H1 (cell line): ENCODE measurements at regions not wholly inside any gene's neighbourhood (a gene's known extent, or its start where the extent isn't known, plus 50 kb on each side); places are given as distances from the start of the nearest gene placed in this dataset.

Experiments
- CTCF ChIA-PET: fragments of 300-600 bp; sonication (Branson Sonifier 250); formaldehyde crosslinking; loops from one replicate; lab custom pipeline; 2021; ENCODE audit not compliant: partially characterized antibody; lab: Charles Lee
- POLR2A ChIA-PET: fragments of 300-600 bp; sonication (Branson Sonifier 250); formaldehyde crosslinking; loops from one replicate; lab custom pipeline; 2021; ENCODE audit warnings: inconsistent platforms; ENCODE audit not compliant: partially characterized antibody; lab: Charles Lee
- DNase-seq, 2 experiments: peaks; one replicate each; pipeline versions ENCODE4 v3.0.0 to v3.0.0-alpha.2; 2010 to 2022; ENCODE audit warnings: low spot score in 2 of 2, low read depth in 1 of 2, mixed read lengths in 1 of 2
- FAIRE-seq: peaks from 2 replicates; lab custom pipeline; 2011; peaks lifted over from hg19 to GRCh38; lab: Jason Lieb, UNC
- H2AFZ ChIP-seq: 2 replicates; pipeline ENCODE4 v1.8.1; 2012; ENCODE audit warnings: low read length, inconsistent platforms
- H2AK5ac ChIP-seq: 2 replicates; pipeline ENCODE4 v1.6.1; 2013; ENCODE audit warnings: low read depth, low read length
- H2BK120ac ChIP-seq: replicated peaks from 2 replicates; pipeline ENCODE3; 2013; ENCODE audit warnings: low read depth, low read length, inconsistent platforms
- H2BK12ac ChIP-seq: 2 replicates; pipeline ENCODE4 v1.6.1; 2013; ENCODE audit warnings: low read depth, low read length
- H2BK15ac ChIP-seq: 2 replicates; pipeline ENCODE4 v1.6.1; 2013; ENCODE audit warnings: low read length
- H2BK20ac ChIP-seq: 2 replicates; pipeline ENCODE4 v1.6.1; 2013; ENCODE audit warnings: low read length
- H2BK5ac ChIP-seq: 2 replicates; pipeline ENCODE4 v1.6.1; 2013; ENCODE audit warnings: low read depth, low read length
- H3K14ac ChIP-seq: 2 replicates; pipeline ENCODE4 v1.6.1; 2013; ENCODE audit warnings: inconsistent platforms; ENCODE audit not compliant: insufficient read length
- H3K18ac ChIP-seq: 2 replicates; pipeline ENCODE4 v1.6.1; 2013; ENCODE audit warnings: low read length; ENCODE audit errors: extremely low read depth
- H3K23ac ChIP-seq: 2 replicates; pipeline ENCODE4 v1.6.1; 2013; ENCODE audit warnings: inconsistent platforms; ENCODE audit not compliant: insufficient read length
- H3K23me2 ChIP-seq: 2 replicates; pipeline ENCODE4 v1.6.1; 2013; ENCODE audit warnings: low read depth, low read length
- H3K27ac ChIP-seq: 2 replicates; pipeline ENCODE4 v1.6.1; 2011; ENCODE audit warnings: low read depth, low read length, inconsistent platforms
- H3K27me3 ChIP-seq, 4 experiments: replicated peaks in 1 of 4; 1 replicate in 1 of 4; 2 replicates in 3 of 4; pipeline versions ENCODE4 v1.6.1 to v1.8.1; 2011 to 2013; ENCODE audit warnings: low read length in 3 of 4, mild to moderate bottlenecking in 3 of 4, inconsistent platforms in 2 of 4, mixed read lengths in 2 of 4, moderate library complexity in 1 of 4; ENCODE audit not compliant: control insufficient read depth in 3 of 4, insufficient read depth in 3 of 4; ENCODE audit errors: extremely low read depth in 1 of 4
- H3K36me3 ChIP-seq, 4 experiments: 2 replicates each; pipeline versions ENCODE4 v1.6.1 to v1.8.1; 2011 to 2013; ENCODE audit warnings: mild to moderate bottlenecking in 4 of 4, low read length in 3 of 4, moderate library complexity in 2 of 4, control low read depth in 1 of 4, inconsistent platforms in 1 of 4; ENCODE audit not compliant: insufficient read depth in 4 of 4, control insufficient read depth in 2 of 4
- H3K4ac ChIP-seq: replicated peaks from 2 replicates; pipeline ENCODE3; 2013; ENCODE audit warnings: low read length, low read depth, mixed read lengths, inconsistent platforms; ENCODE audit not compliant: insufficient read length
- H3K4me1 ChIP-seq, 4 experiments: replicated peaks in 1 of 4; 1 replicate in 1 of 4; 2 replicates in 3 of 4; pipeline versions ENCODE4 v1.6.1 to v1.8.1; 2011 to 2013; ENCODE audit warnings: low read length in 3 of 4, inconsistent platforms in 2 of 4, mixed read lengths in 1 of 4; ENCODE audit not compliant: insufficient read depth in 4 of 4, control insufficient read depth in 3 of 4
- H3K4me2 ChIP-seq, 2 experiments: 2 replicates each; pipeline versions ENCODE4 v1.6.1 to v1.8.1; 2011 to 2013; ENCODE audit warnings: low read depth in 2 of 2, low read length in 2 of 2, control low read depth in 1 of 2, inconsistent platforms in 1 of 2, mild to moderate bottlenecking in 1 of 2; ENCODE audit not compliant: insufficient read depth in 1 of 2
- H3K4me3 ChIP-seq, 4 experiments: fragments of 200-600, 300-600 bp in 1 of 4; sonication (generic), shearing (Covaris generic), sonication (Bioruptor Twin) in 1 of 4; 2 replicates each; pipeline versions ENCODE4 v1.5.1 to v1.8.1; 2011 to 2016; ENCODE audit warnings: low read length in 4 of 4, low read depth in 3 of 4, control low read depth in 2 of 4, inconsistent platforms in 2 of 4, mild to moderate bottlenecking in 2 of 4, mixed read lengths in 1 of 4, moderate library complexity in 1 of 4; ENCODE audit not compliant: insufficient read depth in 2 of 4; ENCODE audit errors: extremely low read depth in 1 of 4
- H3K56ac ChIP-seq: replicated peaks from 2 replicates; pipeline ENCODE3; 2013; ENCODE audit warnings: low read depth, mild to moderate bottlenecking, mixed read lengths, low read length, inconsistent platforms; ENCODE audit not compliant: insufficient read length
- H3K79me1 ChIP-seq: 2 replicates; pipeline ENCODE4 v1.6.1; 2013; ENCODE audit warnings: low read depth, low read length, control low read depth
- H3K79me2 ChIP-seq, 2 experiments: 2 replicates each; pipeline versions ENCODE4 v1.6.1 to v1.8.1; 2012 to 2013; ENCODE audit warnings: low read length in 2 of 2, mild to moderate bottlenecking in 2 of 2, inconsistent platforms in 1 of 2; ENCODE audit not compliant: insufficient read depth in 2 of 2, control insufficient read depth in 1 of 2
- H3K9ac ChIP-seq, 4 experiments: replicated peaks in 1 of 4; 1 replicate in 1 of 4; 2 replicates in 3 of 4; pipeline versions ENCODE4 v1.6.1 to v1.8.1; 2011 to 2013; ENCODE audit warnings: low read depth in 3 of 4, low read length in 3 of 4, control low read depth in 2 of 4, mild to moderate bottlenecking in 2 of 4, moderate library complexity in 2 of 4, inconsistent platforms in 1 of 4; ENCODE audit errors: extremely low read depth in 1 of 4
- H3K9me3 ChIP-seq, 2 experiments: 2 replicates each; pipeline versions ENCODE4 v1.6.1 to v1.8.1; 2012 to 2013; ENCODE audit warnings: mild to moderate bottlenecking in 2 of 2, moderate library complexity in 2 of 2, control low read depth in 1 of 2, inconsistent platforms in 1 of 2, low read depth in 1 of 2, low read length in 1 of 2, mixed read lengths in 1 of 2; ENCODE audit not compliant: insufficient read depth in 2 of 2
- H4K20me1 ChIP-seq, 2 experiments: replicated peaks in 1 of 2; 2 replicates each; pipeline versions ENCODE3 to v1.8.1; 2011 to 2013; ENCODE audit warnings: inconsistent platforms in 2 of 2, low read length in 2 of 2, mild to moderate bottlenecking in 1 of 2; ENCODE audit not compliant: insufficient read depth in 2 of 2, control insufficient read depth in 1 of 2
- H4K5ac ChIP-seq: 2 replicates; pipeline ENCODE4 v1.6.1; 2013; ENCODE audit warnings: low read length, low read depth, mixed read lengths, inconsistent platforms; ENCODE audit not compliant: insufficient read length
- H4K8ac ChIP-seq: 2 replicates; pipeline ENCODE4 v1.8.0; 2013; ENCODE audit warnings: mild to moderate bottlenecking, moderate library complexity, low read length, inconsistent platforms; ENCODE audit not compliant: insufficient read depth; ENCODE audit errors: extremely low read depth
- H4K91ac ChIP-seq: replicated peaks from 2 replicates; pipeline ENCODE3; 2013; ENCODE audit warnings: low read length, mixed read lengths, inconsistent platforms; ENCODE audit not compliant: insufficient read length
- ASH2L ChIP-seq: fragments of 200-600, 300-600 bp; sonication (generic); IDR thresholded peaks from one replicate; pipeline ENCODE4 v1.7.1; 2017; ENCODE audit warnings: low read length
- BACH1 ChIP-seq: IDR thresholded peaks from 2 replicates; pipeline ENCODE4 v1.6.1; 2012; ENCODE audit warnings: low read length, improper control_type of control experiment
- BCL11A ChIP-seq, 2 experiments: IDR thresholded peaks; one replicate each; pipeline ENCODE4 v1.6.1; 2011; ENCODE audit warnings: low read depth in 2 of 2, low read length in 2 of 2, mild to moderate bottlenecking in 2 of 2
- BRCA1 ChIP-seq: IDR thresholded peaks from 2 replicates; pipeline ENCODE4 v1.6.1; 2012; ENCODE audit warnings: low read depth, low read length, improper control_type of control experiment
- EGR1 ChIP-seq: IDR thresholded peaks from 2 replicates; pipeline ENCODE4 v1.6.1; 2011; ENCODE audit warnings: low read depth, low read length, borderline replicate concordance
- EZH2 ChIP-seq: fragments of 200-600 bp; sonication (generic); IDR thresholded peaks from 2 replicates; pipeline ENCODE4 v1.7.1; 2012; ENCODE audit warnings: low read depth, mild to moderate bottlenecking, moderate library complexity, low read length, inconsistent platforms; ENCODE audit not compliant: severe bottlenecking
- JUN ChIP-seq: IDR thresholded peaks from 2 replicates; pipeline ENCODE4 v1.6.1; 2011; ENCODE audit warnings: low read depth, mild to moderate bottlenecking, improper control_type of control experiment, low read length
- JUND ChIP-seq: IDR thresholded peaks from 2 replicates; pipeline ENCODE4 v1.6.1; 2011; ENCODE audit warnings: mild to moderate bottlenecking, improper control_type of control experiment, low read length
- KDM1A ChIP-seq: fragments of 200-600, 300-600 bp; sonication (generic); IDR thresholded peaks from 2 replicates; pipeline ENCODE4 v1.7.1; 2016; ENCODE audit warnings: mild to moderate bottlenecking, low read length, borderline replicate concordance
- PHF8 ChIP-seq: fragments of 200-600 bp; sonication (generic); conservative IDR thresholded peaks from 2 replicates; pipeline ENCODE4 v1.7.1; 2012; ENCODE audit warnings: low read depth, mild to moderate bottlenecking, inconsistent platforms, low read length, moderate library complexity
- RNF2 ChIP-seq: fragments of 200-900, 300-1000 bp; sonication (generic); IDR thresholded peaks from 2 replicates; pipeline ENCODE4 v1.7.1; 2016; ENCODE audit warnings: borderline replicate concordance, low read depth, mild to moderate bottlenecking, antibody characterized with exemption, low read length; ENCODE audit not compliant: poor library complexity, severe bottlenecking; ENCODE audit errors: missing control alignments
- SIRT6 ChIP-seq: IDR thresholded peaks from one replicate; pipeline ENCODE4 v1.7.1; 2012; ENCODE audit warnings: low read length, inconsistent platforms
- TEAD4 ChIP-seq: IDR thresholded peaks from 2 replicates; pipeline ENCODE4 v1.6.1; 2012; ENCODE audit warnings: low read depth, low read length, inconsistent platforms, mixed read lengths
- TF ChIP-seq, protein P1 (sequence below): IDR thresholded peaks from 2 replicates; pipeline ENCODE4 v1.6.1; 2011; ENCODE audit warnings: low read length, improper control_type of control experiment

DNA sequence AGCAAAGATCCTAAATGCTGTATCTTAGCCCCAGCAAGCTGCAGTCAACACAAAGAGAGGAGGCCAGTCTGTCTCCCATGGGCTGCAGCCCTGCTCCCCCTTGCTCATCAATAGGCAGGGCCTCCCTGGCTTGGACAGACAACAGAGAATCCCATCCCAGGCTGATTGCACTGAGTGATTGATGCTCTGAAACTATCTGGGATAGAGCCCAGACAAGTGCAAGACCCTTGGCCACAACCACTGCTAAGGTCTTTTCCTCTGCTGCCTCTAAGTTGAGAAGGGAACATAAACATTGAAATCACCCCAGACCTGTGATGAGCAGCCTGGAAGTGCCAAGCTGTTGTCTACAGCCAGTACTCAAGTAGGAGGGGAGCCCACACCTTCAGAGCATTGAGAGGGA lies 661.0 kb upstream of the CDH18 start:
- TF ChIP-seq, protein P1, sequence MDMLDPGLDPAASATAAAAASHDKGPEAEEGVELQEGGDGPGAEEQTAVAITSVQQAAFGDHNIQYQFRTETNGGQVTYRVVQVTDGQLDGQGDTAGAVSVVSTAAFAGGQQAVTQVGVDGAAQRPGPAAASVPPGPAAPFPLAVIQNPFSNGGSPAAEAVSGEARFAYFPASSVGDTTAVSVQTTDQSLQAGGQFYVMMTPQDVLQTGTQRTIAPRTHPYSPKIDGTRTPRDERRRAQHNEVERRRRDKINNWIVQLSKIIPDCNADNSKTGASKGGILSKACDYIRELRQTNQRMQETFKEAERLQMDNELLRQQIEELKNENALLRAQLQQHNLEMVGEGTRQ, result no peak
- TF ChIP-seq BCL11A (IDR thresholded peaks at IDR 0.05; ENCODE audit: low read depth in 2 of 2, low read length in 2 of 2) (no peak), JUN (no peak), KDM1A (no peak), SIRT6 (no peak), EZH2 (no peak), BRCA1 (no peak), TEAD4 (no peak), ASH2L (no peak), EGR1 (no peak), JUND (no peak), PHF8 (no peak), RNF2 (no peak), BACH1 (no peak)
- TF ChIP-seq, all 59 proteins: peak for 0
- no peak overlapping the region for H2AFZ ChIP-seq
- no peaks in the 10 kb centered on the region for H3K79me2 ChIP-seq
- no peaks in the 10 kb centered on the region for H3K27me3 ChIP-seq
- POLR2A ChIA-PET, result no interaction called here
- no peak overlapping the region for H3K23ac ChIP-seq
- peak overlapping the region; percentile 51; the same call in 1 of the 2 replicates for H4K8ac ChIP-seq
- no peak overlapping the region for H2BK120ac ChIP-seq
- H4K5ac ChIP-seq, result no peak overlapping the region
- H2BK5ac ChIP-seq, result no peak overlapping the region
- no peak overlapping the region for H3K18ac ChIP-seq
- H4K91ac ChIP-seq, result no peak overlapping the region
- no peak overlapping the region for H2AK5ac ChIP-seq
- no peaks in the 10 kb centered on the region for H3K36me3 ChIP-seq
- no peaks in the 10 kb centered on the region for H3K23me2 ChIP-seq
- H2BK12ac ChIP-seq, result no peak overlapping the region
- FAIRE-seq (no peak), DNase-seq (no peak)
- no peak overlapping the region for H3K4me2 ChIP-seq
- no peak overlapping the region for H2BK15ac ChIP-seq
- H3K27ac ChIP-seq, result no peak overlapping the region
- H2BK20ac ChIP-seq, result no peak overlapping the region
- H3K9me3 ChIP-seq, result no peaks in the 10 kb centered on the region
- H3K79me1 ChIP-seq, result no peaks in the 10 kb centered on the region
- CTCF ChIA-PET, result no interaction called here
- H3K14ac ChIP-seq, result no peak overlapping the region
- no peak overlapping the region for H3K9ac ChIP-seq
- no peak overlapping the region for H3K4ac ChIP-seq
- H3K4me3 ChIP-seq, result no peak overlapping the region
- H3K56ac ChIP-seq, result no peak overlapping the region
- H3K4me1 ChIP-seq, result peaks cover 0 to 6% (median 0%) of the 10 kb centered on the region in 4 experiments; a peak in 2 of 7 replicates
- H4K20me1 ChIP-seq, result no peaks in the 10 kb centered on the region
